ENCODE measurements at regions not wholly inside any gene's neighbourhood (a gene's known extent, or its start where the extent isn't known, plus 50 kb on each side); places are given as distances from the start of the nearest gene placed in this dataset.
A peak's percentile ranks its signal among the peaks of the same experiment; 100 is the strongest.

- TF ChIP-seq USF1 (IDR thresholded peaks at IDR 0.05) (no peak), FOXM1 (IDR thresholded peaks at IDR 0.05; ENCODE audit: borderline replicate concordance, low read depth) (no peak), ZBTB7A (IDR thresholded peaks at IDR 0.05; ENCODE audit: low read depth) (no peak), EP300 (IDR thresholded peaks at IDR 0.05; ENCODE audit: borderline replicate concordance) (no peak), TCF12 (IDR thresholded peaks at IDR 0.05; ENCODE audit: low read depth) (no peak), EGR1 (IDR thresholded peaks at IDR 0.05) (no peak), CEBPB (IDR thresholded peaks at IDR 0.05) (no peak), YY1 (IDR thresholded peaks at IDR 0.05; ENCODE audit: low read depth) (no peak)
Observed at GRCh38 chr4:26260571-26260970, 60.2 kb upstream of the RBPJ start.

- TF ChIP-seq NFIC (IDR thresholded peaks at IDR 0.05): no peak
- no peak for TF ChIP-seq CEBPB (IDR thresholded peaks at IDR 0.05)
- no peak for TF ChIP-seq EGR1 (IDR thresholded peaks at IDR 0.05)
Observed at GRCh38 chr4:26261405-26261804, 59.4 kb upstream of the RBPJ start.

GRCh38 chr4:26263165-26263564, 57.6 kb upstream of the RBPJ start:
- TF ChIP-seq EGR1 (IDR thresholded peaks at IDR 0.05) (no peak), CEBPB (IDR thresholded peaks at IDR 0.05) (no peak), RAD21 (IDR thresholded peaks at IDR 0.05; ENCODE audit: low read depth) (no peak), TAF1 (IDR thresholded peaks at IDR 0.05; ENCODE audit: low read depth) (no peak), ZBTB7A (IDR thresholded peaks at IDR 0.05; ENCODE audit: low read depth) (no peak), MAX (IDR thresholded peaks at IDR 0.05) (no peak), EP300 (IDR thresholded peaks at IDR 0.05; ENCODE audit: borderline replicate concordance) (no peak), FOXM1 (IDR thresholded peaks at IDR 0.05; ENCODE audit: borderline replicate concordance, low read depth) (no peak), USF1 (IDR thresholded peaks at IDR 0.05) (peak; percentile 95), CREB1 (IDR thresholded peaks at IDR 0.05; ENCODE audit: low read depth) (peak; percentile 55; the same call in 1 of the 2 replicates), TEAD4 (IDR thresholded peaks at IDR 0.05) (no peak), TCF12 (IDR thresholded peaks at IDR 0.05; ENCODE audit: low read depth) (no peak), NFIC (IDR thresholded peaks at IDR 0.05) (no peak), REST (IDR thresholded peaks at IDR 0.05; ENCODE audit: low read depth) (no peak), YY1 (IDR thresholded peaks at IDR 0.05; ENCODE audit: low read depth) (no peak)

GRCh38 chr4:26264109-26264508, 56.7 kb upstream of the RBPJ start:
- TF ChIP-seq EGR1 (IDR thresholded peaks at IDR 0.05) (no peak), EP300 (IDR thresholded peaks at IDR 0.05; ENCODE audit: borderline replicate concordance) (no peak), TCF12 (IDR thresholded peaks at IDR 0.05; ENCODE audit: low read depth) (no peak), USF1 (IDR thresholded peaks at IDR 0.05) (no peak), TAF1 (IDR thresholded peaks at IDR 0.05; ENCODE audit: low read depth) (no peak), TEAD4 (IDR thresholded peaks at IDR 0.05) (no peak), CREB1 (IDR thresholded peaks at IDR 0.05; ENCODE audit: low read depth) (no peak), FOXM1 (IDR thresholded peaks at IDR 0.05; ENCODE audit: borderline replicate concordance, low read depth) (no peak)

GRCh38 chr4:26267087-26267486, 53.7 kb upstream of the RBPJ start:
- no peak for TF ChIP-seq USF1 (IDR thresholded peaks at IDR 0.05)
- TF ChIP-seq TEAD4 (IDR thresholded peaks at IDR 0.05): no peak
- no peak for TF ChIP-seq CREB1 (IDR thresholded peaks at IDR 0.05; ENCODE audit: low read depth)
- TF ChIP-seq NFIC (IDR thresholded peaks at IDR 0.05): no peak
- TF ChIP-seq YY1 (IDR thresholded peaks at IDR 0.05; ENCODE audit: low read depth): no peak

- TF ChIP-seq MAX (IDR thresholded peaks at IDR 0.05) (no peak), TEAD4 (IDR thresholded peaks at IDR 0.05) (no peak), ZBTB7A (IDR thresholded peaks at IDR 0.05; ENCODE audit: low read depth) (no peak)
Observed at GRCh38 chr4:26268246-26268645, 52.6 kb upstream of the RBPJ start.

- TF ChIP-seq CREB1 (IDR thresholded peaks at IDR 0.05; ENCODE audit: low read depth): no peak
- no peak for TF ChIP-seq MAX (IDR thresholded peaks at IDR 0.05)
- TF ChIP-seq USF1 (IDR thresholded peaks at IDR 0.05): no peak
- no peak for TF ChIP-seq NFIC (IDR thresholded peaks at IDR 0.05)
- TF ChIP-seq EGR1 (IDR thresholded peaks at IDR 0.05): no peak
- TF ChIP-seq RAD21 (IDR thresholded peaks at IDR 0.05; ENCODE audit: low read depth): no peak
- TF ChIP-seq ZBTB7A (IDR thresholded peaks at IDR 0.05; ENCODE audit: low read depth): no peak
- TF ChIP-seq YY1 (IDR thresholded peaks at IDR 0.05; ENCODE audit: low read depth): no peak
- no peak for TF ChIP-seq REST (IDR thresholded peaks at IDR 0.05; ENCODE audit: low read depth)
- TF ChIP-seq FOXM1 (IDR thresholded peaks at IDR 0.05; ENCODE audit: borderline replicate concordance, low read depth): no peak
- no peak for TF ChIP-seq CEBPB (IDR thresholded peaks at IDR 0.05)
- no peak for TF ChIP-seq TAF1 (IDR thresholded peaks at IDR 0.05; ENCODE audit: low read depth)
- no peak for TF ChIP-seq EP300 (IDR thresholded peaks at IDR 0.05; ENCODE audit: borderline replicate concordance)
- no peak for TF ChIP-seq TCF12 (IDR thresholded peaks at IDR 0.05; ENCODE audit: low read depth)
- TF ChIP-seq TEAD4 (IDR thresholded peaks at IDR 0.05): no peak
Observed at GRCh38 chr4:26269038-26269437, 51.8 kb upstream of the RBPJ start.
